ENCODE measurements at regions not wholly inside any gene's neighbourhood (a gene's known extent, or its start where the extent isn't known, plus 50 kb on each side); places are given as distances from the start of the nearest gene placed in this dataset.
"Not testable (repeated sequence)": the region's sequence is repeated elsewhere in the genome, so short reads cannot be mapped to it uniquely, and the experiment has no call there.

DNA sequence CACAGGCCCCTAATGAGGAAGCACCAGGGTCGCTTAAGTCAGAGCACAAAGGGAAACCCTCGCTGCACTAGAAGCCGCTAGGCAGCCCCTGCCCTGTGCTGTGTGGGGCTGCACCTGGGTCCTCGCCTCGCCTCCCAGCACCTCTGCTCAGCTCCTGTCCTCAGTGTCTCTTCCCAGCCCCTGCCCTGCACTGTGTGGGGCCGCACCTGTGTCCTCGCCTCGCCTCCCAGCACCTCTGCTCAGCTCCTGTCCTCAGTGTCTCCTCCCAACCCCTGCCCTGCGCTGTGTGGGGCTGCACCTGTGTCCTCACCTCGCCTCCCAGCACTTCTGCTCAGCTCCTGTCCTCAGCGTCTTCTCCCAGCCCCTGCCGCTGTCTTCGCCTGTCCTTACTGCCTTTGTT lies 342.8 kb downstream of the EIPR1 start:
- no peak for DNase-seq

DNA sequence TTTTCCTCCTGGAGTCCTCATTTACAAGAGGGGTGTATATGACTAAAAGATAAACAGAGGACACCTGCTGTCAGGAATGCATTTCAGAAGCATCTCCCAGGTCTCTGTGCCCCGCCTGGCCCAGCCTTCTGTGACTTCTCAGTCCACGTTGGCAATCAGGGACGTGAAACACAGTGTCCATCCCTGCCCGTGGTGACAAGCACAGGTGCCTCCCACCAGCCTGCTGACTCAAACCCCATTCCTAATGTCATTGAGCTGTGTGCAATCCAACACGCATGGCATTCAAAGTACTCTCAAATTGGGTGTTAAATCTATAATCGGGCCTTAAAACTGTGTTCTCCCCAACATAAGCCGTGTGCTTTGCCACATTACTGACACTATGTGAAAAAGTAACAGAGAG lies 343.2 kb downstream of the EIPR1 start:
- no peak for DNase-seq

DNA sequence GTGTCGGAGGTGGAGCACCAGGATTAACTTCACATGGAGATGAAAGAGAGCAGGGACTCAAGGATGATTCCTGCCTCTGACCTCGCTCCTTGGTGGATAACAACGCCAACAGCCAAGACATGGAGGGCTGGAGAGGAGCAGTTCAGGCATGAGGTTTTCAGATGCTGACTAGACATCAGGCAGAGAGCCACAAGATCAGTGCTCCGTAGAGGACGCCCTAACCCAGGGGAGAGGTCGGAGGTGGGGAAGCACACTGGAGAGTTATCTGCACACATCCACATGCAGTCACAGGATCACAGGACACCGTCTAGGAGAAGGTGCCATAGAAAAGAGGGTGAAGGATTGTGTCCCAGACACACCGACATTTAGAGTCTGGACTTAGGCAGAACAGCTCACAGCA lies 344.3 kb downstream of the EIPR1 start:
- no peak for DNase-seq

DNA sequence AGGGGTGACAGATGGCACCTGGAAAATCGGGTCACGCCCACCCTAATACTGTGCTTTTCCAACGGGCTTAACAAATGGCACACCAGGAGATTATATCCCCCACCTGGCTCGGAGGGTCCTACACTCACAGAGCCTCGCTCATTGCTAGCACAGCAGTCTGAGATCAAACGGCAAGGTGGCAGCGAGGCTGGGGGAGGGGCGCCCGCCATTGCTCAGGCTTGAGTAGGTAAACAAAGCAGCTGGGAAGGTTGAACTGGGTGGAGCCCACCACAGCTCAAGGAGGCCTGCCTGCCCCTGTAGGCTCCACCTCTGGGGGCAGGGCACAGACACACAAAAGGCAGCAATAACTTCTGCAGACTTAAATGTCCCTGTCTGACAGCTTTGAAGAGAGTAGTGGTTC lies 346.8 kb downstream of the EIPR1 start:
- not testable (repeated sequence) for DNase-seq

DNA sequence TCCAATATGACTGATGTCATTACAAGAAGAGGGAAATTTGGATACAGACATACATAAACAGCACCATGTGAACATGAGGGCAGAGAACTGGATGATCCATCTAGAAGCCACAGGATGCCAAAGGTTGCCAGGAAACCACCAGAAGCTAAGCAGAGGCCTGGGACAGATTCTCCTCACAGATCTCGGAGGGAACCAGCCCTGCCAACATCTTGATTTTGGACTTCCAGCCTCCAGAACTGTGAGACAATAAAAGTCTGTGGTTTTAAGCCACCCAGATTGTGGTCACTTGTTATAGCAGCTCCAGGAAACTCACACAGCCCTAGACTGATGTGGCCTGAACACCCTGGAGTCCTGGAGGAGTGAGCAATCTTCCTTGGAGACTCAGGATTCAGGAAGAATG lies 351.6 kb downstream of the EIPR1 start:
- no peak for DNase-seq

DNA sequence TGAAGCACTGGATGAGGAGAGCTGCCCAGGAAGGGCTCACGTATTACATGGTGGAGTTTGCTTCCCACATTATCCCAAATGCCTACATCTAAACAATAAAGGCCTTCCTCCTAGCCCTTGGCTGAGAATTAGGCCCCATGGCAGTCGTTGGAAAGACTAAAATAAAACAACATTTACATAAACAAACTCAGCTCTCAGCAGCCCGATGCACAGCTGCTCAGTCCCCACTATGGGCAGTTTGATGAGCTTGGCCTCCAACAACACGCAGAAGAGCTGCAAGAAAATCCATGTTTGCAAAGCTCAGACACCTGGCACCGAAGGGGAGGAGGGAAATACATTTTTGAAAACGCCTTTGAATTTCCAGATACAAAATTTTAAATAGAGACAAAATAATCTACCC lies 352.4 kb downstream of the EIPR1 start:
- DNase-seq, result no peak

DNA sequence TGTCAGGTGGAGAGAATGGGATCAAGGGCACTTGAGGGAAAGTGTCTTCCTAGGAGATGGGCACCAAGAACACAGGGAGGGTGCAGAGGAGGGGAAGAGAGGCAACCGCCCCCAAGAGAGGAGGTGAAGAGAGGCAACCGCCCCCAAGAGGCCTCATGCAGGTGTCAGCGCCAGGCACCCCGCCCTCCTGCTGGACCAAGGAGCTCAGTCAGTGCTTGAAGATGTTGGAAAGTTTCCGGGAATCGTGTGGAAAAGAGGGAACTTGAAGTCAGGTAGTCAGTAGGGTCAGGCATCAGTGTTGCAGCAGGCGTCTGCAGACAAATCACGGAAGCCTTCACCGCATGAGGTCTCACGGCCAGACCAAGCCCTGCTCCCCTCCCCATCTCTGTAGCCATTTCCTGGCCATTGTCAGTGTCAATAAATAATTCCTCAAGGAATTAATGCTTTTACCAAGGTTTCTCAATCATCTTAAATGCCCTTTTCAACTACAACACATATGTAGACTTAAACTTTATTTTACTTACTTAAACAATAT lies 353.1 kb downstream of the EIPR1 start:
- no peak for DNase-seq

DNA sequence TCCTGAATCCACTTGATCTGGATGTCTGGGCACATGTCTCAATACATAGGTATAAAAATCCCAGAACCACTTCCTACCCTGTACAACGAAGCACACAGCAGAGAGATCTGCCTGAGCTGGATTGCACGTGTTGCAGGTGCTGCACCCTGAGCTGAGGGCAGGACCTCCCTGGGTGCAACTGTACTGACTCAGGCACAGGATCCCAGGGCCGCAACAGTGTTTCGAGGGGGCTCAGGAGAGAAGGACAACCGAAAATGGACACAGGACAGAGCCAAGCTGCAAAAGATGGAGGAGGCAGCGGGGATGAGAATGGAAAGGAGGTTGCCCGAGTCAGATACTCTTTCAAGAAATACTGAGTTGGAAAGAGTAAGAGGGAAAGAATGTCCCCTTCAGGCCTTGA lies 354.1 kb downstream of the EIPR1 start:
- DNase-seq, result no peak

DNA sequence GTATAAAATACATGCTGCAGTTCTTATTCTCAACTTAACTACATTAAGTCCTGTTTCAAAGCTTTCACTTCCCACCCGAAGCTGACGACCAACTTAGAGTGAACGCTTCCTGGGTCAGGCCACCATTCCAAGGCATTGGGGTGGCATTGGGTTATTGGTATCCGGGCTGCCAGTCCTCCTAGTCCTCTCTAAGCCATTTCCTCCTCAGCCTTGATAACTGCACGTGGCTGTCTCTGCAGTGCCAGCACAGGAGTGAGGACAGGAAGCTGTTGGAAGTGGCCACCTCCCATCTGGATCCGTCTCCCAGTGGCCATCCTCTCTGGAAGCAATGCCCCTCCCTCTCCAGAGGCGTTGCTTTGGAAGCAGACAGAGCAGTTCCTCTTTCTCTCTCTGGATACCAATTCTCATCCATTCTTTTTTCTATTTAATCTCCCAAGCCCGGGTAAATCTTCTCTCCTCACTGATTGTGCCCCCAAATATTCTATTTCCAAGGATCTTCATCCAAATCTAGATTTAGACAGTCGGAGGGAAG lies 354.7 kb downstream of the EIPR1 start:
- no peak for DNase-seq

DNA sequence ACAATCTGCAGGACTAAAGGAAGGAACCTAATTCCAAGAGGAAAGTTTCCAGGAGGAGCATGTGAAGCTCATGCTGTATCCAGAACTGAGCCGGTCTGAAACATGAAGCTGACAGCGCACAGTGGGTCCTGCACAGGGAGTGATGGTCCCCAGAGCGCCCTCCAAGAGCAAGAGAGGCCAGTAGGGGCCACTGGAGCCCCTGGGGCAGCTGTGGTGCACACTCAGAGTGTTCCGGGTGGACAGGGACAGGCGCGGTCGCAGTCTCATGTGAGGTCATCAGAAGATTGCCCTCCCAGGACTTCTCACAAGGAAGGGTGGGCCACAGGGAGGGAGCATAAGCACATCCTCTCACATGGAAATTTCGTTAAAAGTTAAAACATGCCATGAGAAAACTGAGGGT lies 355.9 kb downstream of the EIPR1 start:
- DNase-seq, result no peak

DNA sequence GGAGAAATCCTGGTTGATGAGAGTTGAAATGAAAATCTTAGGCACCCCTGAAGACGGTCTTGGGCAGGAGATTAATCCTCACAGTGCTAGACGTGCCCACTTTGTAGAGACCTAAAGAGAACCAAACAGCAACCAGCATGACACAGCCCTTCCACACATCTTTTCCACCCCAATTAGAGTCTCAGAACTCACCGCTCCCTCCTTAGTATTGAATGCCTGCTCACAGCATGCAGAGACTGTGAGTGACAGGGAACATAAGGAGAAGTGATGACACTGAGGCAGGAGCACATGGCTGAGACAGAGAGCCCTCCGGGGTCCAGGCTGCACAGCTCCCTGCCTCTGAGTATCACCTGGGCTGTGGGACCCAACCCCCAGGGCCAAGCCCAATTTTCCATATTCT lies 367.6 kb downstream of the EIPR1 start:
- no peak for DNase-seq

DNA sequence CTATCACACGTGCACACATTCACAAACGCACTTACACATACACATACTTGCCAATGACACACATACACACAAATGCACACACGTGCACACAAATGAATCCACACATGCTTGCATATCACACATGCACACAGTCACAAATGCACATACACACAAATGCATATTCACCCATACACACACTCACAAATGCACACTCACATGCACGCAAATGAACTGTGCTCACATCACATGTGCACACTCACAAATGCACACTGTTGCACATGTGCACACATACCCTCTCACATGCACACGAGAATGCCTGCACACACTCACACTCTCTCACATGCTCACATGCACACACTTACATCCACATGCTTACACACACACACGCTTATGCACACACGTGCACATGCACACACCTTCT lies 368.1 kb downstream of the EIPR1 start:
- DNase-seq, result no peak

DNA sequence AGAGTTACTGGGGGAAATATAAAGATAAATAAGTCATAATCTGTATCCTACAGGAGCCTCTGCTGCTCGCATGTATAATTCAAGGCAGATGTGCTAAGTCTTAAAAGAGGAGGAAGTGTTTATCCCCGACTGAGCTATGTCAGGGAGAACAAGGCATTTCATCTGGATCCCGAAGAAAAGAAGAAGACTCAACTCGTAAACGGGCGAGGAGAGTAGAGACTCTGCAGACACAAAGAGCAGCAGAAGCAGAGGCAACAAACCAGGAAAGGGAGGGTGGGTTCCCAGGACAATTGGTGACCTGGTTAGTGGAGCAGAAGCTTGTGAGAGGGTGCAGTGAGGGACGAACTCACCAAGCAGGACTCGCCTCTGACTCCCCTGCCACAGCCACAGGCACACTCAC lies 368.6 kb downstream of the EIPR1 start:
- DNase-seq, result no peak

DNA sequence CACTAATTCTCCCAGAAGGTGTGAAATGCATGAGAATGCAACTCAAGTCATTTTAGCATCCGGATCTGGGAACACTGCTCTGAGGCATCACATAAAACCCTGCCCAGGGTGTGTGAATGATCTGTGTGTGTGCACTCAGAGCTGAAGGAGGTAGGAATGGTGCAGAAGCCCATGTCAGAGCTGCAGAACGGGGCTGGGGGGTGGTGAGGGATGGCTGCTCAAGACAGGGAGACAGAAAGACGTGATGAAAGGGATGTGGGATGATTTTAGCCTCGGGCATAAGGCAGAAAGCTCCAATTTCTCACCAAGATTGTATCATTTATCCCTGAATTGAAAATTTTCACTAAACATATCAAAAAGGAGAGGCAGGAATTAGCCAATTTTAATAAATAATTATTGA lies 369.1 kb downstream of the EIPR1 start:
- no peak for DNase-seq

DNA sequence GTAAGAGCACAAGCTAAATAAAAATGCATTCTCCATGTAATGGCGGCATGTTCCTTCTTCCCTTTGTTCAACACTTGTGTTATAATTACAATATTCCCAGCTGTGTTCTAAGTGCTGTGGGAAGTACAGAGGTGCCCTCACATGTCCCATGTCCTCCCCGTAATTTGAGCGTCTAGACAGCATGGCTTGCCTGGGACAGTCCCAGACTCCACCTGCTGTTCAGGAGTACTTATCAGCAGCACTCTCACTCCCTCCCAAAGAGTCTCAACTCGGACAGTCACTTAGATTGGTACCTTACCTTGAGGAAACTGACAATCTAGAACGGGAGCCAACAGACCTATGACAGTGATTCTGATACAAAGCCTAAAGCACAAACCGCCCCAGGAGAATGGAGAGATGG lies 370.5 kb downstream of the EIPR1 start:
- no peak for DNase-seq

DNA sequence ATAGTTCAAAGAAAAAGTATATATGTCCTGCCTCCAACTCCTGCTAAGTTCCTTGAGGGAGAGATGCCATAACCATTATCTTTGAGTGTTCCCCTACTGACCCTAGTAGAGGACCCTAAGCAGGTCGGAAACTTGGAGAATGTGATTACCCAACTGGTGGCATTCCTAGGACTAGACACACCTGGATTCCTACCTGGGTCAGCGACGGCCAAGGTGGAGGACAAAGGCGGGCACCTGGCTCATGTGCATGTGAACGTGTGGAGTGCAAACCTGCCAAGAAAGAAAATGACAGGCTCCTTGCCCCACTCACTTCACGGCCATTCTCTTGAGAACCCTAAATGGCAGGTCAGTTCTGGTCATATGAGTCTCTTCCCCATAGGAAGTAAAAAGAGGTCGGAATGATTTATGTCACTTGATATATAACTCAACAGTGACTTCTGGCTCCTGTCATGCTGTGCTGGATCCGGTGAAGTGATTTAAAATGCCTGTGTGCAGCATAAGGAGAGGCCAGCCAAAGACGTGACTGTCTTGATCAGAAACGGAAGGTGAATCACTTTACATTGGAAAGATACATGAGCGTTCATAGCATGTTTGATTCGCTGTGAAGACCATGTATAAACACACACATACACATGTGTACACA lies 371.6 kb downstream of the EIPR1 start:
- no peak for DNase-seq

DNA sequence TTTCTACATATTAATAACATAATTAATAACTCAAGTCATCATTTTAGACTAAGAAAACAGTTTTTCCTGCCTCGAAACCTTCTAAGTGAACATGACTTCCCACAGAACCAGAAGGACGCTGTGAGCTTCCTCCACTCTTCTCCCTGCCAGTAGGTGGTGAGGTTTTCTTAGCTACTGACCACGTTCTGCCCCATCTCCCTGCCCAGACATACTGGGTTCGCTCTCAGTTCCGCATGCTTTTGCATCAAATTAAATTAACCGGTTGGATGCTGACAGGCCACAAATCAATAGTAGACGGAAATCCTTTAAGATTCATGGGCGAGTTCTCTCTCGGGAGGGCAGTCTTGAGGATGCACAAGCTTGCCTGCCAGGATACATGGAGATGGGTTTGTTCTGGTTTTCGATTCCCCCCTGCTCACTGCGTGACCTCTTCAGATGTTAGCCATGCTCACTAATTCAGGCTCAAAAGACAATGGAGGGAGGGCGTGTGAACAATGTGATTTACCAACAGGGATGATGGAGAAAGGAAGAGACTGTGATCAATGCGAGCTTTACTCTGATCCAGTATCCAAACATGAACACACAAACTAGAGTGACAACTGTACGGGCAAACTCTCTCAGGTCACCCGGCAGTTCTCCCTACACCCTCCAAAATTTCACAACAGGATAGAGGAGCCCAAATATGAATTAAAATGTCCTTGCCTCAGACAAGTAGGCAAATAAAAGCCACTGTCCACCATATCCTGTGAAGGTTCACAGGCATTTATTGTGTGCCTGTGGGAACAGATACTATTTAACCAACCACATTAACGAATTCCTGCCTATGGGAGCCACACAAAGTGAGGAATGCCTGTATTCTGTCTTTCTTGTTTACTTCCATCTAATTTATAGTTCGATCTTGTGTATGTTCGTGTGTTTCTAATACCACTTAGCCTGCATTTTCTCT lies 375.7 kb downstream of the EIPR1 start:
- DNase-seq, result no peak

DNA sequence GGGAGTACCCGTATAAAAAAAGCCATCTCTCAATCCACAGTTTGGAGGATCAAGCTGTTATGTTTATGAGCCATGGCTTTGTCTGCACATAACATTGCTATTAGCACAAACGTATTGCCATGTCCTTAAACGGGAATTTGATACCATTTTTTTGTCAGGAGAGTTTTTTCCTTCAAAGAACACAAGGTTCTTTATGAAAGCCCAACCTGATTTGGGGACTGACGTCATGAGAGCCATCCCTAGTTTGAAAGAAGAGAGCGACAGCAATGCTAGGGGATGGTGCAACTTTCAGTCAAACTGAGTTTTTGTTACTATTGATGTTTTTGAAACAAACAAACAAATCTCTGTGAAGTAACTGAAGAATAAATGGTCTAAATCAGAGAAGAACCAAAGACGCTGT lies 376.6 kb downstream of the EIPR1 start:
- no peak for DNase-seq

DNA sequence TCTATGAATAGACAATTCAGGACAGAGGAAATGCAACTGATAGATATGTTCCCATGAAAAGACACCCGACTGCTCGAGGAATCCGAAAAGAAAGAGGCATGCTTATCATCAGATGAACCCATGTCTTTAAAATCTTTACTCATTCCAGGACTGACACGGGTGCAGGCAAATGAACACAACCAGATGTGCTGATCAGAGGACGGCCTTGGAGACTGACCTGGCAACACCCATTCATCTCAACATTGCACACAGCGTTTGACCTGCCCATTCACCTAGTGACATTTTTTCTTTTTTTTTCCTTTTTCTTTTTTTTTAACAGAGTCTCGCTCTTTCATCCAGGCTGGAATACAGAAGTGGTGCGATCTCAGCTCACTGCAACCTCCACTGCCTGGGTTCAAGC lies 377.5 kb downstream of the EIPR1 start:
- DNase-seq, result no peak

DNA sequence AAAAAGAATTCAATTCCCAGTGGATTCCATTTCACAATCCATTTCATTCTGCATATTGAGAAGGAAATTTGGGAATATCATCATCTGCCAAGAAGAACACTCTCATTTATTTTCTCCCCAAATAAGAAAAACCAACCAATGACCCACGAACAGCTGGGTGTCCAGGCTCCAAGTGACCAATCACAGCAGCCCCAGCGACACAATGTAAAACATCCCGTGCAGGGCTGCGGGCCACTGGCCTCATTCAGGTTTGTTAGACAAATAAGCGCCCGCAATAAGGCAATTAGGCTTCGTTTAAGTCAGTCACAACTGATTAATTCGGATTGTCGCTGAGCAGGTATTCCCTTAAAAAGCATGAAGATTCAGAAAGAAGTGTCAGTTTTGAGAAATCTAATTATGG lies 378.6 kb downstream of the EIPR1 start:
- no peak for DNase-seq

DNA sequence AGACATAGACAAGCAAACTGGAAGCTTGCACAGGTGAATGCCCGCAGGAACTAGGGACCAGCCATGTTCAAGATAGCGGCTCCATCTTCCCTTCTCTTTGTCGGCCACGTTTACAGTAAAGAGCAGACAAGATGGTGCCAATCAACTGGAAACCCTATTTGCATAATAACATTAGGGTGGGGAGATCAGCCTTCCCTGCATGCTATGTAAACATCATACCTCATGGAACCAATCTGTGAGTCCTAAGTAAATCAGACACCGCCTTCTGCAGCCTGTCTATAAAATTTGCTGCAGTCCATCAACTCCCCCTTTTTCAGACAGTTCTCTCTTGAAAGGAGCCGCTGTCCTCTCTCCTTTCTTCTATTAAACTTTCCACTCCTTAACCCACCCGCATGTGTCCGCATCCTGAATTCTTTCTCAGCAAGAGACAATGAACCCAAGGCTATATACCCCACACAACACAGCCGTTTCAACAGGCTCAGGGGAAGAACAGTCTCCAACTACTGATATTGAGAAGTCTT lies 384.4 kb downstream of the EIPR1 start:
- no peak for DNase-seq

DNA sequence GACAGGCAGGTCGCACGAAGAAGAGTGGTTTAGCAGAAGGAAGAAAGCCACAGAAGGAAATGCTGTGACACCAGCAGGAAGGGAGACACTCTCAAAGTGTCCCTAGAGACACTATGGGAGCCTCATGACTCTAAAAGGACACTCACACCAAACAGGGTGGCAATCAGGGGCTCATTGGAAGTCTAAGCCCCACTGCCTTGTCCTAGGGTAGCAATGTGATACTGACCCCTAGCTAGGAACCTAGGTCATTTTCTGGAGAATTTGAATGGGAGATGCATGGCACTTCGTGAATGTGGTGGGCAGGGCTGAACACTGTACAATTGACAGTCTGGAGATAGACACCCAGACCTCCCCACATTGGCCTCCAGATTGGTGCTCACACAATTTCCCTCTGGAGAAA lies 385.0 kb downstream of the EIPR1 start:
- no peak for DNase-seq

DNA sequence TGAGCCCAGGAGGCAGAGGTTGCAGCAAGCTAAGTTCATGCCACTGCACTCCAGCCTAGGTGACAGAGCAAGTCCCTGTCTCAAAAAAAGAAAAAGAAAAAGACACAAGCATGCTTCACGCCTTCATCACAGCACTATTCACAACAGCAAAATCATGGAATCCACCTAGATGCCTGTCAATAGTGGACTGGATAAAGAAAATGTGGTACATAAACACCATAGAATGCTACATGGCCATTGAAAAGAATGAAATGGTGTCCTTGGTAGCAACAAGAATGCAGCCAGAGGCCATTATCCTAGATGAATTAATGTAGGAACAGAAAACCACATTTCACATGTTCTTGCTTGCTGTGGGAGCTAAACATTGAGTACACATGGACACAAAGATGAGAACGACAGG lies 392.6 kb downstream of the EIPR1 start:
- DNase-seq, result no peak

DNA sequence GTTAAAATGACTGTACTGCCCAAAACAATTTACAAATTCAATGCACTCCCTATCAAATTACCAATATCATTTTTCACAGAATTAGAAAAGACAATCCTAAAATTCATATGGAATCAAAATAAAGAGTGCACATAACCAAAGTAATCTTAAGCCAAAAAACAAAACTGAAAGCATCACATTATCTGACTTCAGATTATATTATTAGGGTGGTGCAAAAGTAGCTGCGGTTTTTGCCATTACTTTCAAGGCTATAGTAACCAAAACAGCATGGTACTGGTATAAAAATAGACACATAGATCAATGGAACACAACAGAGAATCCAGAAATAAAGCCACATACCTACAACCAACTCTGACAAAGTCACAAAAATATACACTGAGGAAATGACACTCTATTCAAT lies 396.6 kb downstream of the EIPR1 start:
- DNase-seq, result no peak
